ENCODE measurements at regions not wholly inside any gene's neighbourhood (a gene's known extent, or its start where the extent isn't known, plus 50 kb on each side); places are given as distances from the start of the nearest gene placed in this dataset.
"Not testable (repeated sequence)": the region's sequence is repeated elsewhere in the genome, so short reads cannot be mapped to it uniquely, and the experiment has no call there.

DNA sequence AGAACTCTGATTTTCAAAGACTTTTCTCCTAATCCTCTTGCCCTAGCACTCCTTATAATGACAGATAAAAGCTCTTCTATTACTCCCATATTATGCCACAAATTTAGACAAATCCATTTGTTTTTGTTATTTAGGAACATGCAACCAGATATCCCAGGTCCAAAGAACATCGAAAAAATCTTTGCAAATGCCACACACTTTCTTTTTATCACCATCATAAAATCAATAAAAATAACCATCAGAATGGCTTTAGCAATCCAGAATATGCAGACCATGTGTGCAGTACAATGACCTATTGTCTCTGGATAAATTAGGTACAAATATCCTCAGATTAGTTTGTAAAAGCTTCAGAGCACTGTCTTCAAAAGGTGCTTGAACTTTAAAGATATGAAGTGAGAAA lies 376.2 kb upstream of the TCF4 start:
- DNase-seq (no peak), ATAC-seq (no peak)
- Histone ChIP-seq H3K9me3 (no peaks in the 10 kb centered on the region), H3K27me3 (no peaks in the 10 kb centered on the region), H3K27ac (no peak overlapping the region), H3K4me3 (no peak overlapping the region), H3K36me3 (no peaks in the 10 kb centered on the region), H3K4me1 (no peaks in the 10 kb centered on the region)
- TF ChIP-seq, protein P1, sequence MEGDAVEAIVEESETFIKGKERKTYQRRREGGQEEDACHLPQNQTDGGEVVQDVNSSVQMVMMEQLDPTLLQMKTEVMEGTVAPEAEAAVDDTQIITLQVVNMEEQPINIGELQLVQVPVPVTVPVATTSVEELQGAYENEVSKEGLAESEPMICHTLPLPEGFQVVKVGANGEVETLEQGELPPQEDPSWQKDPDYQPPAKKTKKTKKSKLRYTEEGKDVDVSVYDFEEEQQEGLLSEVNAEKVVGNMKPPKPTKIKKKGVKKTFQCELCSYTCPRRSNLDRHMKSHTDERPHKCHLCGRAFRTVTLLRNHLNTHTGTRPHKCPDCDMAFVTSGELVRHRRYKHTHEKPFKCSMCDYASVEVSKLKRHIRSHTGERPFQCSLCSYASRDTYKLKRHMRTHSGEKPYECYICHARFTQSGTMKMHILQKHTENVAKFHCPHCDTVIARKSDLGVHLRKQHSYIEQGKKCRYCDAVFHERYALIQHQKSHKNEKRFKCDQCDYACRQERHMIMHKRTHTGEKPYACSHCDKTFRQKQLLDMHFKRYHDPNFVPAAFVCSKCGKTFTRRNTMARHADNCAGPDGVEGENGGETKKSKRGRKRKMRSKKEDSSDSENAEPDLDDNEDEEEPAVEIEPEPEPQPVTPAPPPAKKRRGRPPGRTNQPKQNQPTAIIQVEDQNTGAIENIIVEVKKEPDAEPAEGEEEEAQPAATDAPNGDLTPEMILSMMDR (IDR thresholded peaks at IDR 0.05 in 4 of 5, conservative IDR thresholded peaks at IDR 0.05 in 1 of 5) = no peak
- TF ChIP-seq POLR2A (IDR thresholded peaks at IDR 0.05) = no peak
- intact Hi-C loops (cut with DNase I; ENCODE audit: low total_unique reads) = no loop called here
- in situ Hi-C loops (cut with MboI; ENCODE audit: low sequenced_read_pairs in 4 of 4) = no loop called here

DNA sequence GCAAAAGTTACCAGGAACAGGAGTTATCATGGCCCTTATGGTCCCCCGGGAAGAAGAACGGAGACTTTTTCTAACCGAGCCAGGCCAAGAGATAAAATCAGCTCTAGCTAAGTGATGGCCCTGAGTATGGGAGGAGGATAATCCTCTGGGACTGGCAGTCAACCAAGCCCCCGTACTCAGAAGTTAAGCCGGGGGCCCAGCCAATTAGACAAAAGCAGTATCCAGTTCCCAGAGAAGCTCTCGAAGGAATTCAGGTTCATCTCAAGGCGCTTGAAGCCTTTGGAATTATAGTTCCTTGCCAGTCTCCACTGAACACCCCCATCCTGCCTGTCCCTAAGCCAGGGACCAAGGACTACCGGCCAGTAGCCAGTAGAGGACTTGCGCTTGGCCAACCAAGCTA lies 365.3 kb upstream of the TCF4 start:
- intact Hi-C loops (cut with DNase I; ENCODE audit: low total_unique reads) = no loop called here
- H3K4me1 ChIP-seq = peaks cover 0 to 3% of the 10 kb centered on the region in 2 donors
- in situ Hi-C loops (cut with MboI; ENCODE audit: low sequenced_read_pairs in 4 of 4) = no loop called here
- ATAC-seq = no peak
- H3K4me3 ChIP-seq = no peak overlapping the region
- no peaks in the 10 kb centered on the region for H3K9me3 ChIP-seq
- TF ChIP-seq POLR2A (IDR thresholded peaks at IDR 0.05) = no peak
- TF ChIP-seq, protein P1 (IDR thresholded peaks at IDR 0.05 in 4 of 5, conservative IDR thresholded peaks at IDR 0.05 in 1 of 5) = no peak
- no peaks in the 10 kb centered on the region for H3K36me3 ChIP-seq
- no peaks in the 10 kb centered on the region for H3K27me3 ChIP-seq
- DNase-seq = no peak
- no peak overlapping the region for H3K27ac ChIP-seq

DNA sequence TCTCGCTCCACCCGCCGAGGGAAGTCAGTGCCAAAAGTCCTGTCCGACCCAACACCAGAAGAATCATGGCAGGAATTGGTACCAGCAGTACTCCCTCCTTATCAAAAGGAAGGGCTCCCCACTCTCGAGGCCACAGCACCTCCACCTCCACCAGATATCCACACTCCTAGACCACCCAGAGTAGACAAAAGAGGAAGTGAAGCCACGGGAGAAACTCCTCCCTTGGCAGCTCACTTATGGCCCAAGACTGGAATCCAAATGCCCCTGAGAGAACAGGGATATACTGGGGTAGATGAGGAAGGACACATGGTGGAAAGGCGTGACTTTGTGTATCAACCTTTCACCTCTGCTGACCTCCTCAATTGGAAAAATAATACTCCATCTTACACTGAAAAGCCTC lies 363.7 kb upstream of the TCF4 start:
- ATAC-seq; in situ Hi-C loops (cut with MboI; ENCODE audit: low sequenced_read_pairs in 4 of 4); H3K27me3 ChIP-seq: not testable (repeated sequence)

DNA sequence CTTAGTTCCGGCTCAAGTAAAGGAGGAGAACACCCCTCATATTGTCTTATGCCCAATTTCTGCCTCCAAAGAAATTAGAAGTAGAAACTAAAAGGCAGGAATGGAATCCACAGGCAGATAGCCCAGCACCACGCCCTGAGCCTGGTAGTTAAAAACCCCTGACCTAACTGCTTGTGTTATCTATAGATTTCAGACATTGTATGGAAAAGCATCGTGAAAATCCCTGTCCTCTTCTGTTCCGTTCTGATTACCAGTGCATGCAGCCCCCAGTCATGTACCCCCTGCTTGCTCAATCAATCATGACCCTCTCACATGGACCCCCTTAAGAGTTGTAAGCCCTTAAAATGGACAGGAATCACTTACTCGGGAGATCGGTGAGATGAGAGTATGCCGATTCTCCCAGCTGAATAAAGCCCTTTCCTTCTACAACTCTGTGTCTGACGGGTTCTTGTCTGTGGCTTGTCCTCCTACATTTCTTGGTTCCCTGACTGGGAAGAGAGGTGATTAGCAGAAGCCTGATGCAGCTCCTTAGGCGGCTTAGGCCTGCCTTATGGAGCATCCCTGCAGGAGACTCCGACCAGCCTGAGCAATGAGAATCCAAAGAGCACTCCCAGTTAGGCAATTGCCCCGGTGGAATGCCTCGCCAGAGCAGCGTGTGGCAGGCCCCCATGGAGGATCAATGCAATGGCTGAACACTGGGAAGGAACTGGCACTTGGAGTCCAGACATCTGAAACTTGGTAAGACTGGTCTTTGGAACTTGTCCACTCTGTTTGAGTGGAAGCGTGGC lies 362.6 kb upstream of the TCF4 start:
- H3K27ac ChIP-seq = no peak overlapping the region
- DNase-seq (no peak), ATAC-seq (no peak)
- H3K4me3 ChIP-seq = no peak overlapping the region
- no peaks in the 10 kb centered on the region for H3K36me3 ChIP-seq
- H3K4me1 ChIP-seq = peaks cover 0 to 3% of the 10 kb centered on the region in 2 donors
- intact Hi-C loops (cut with DNase I; ENCODE audit: low total_unique reads) = no loop called here
- in situ Hi-C loops (cut with MboI; ENCODE audit: low sequenced_read_pairs in 4 of 4) = no loop called here
- H3K27me3 ChIP-seq = no peaks in the 10 kb centered on the region
- H3K9me3 ChIP-seq = no peaks in the 10 kb centered on the region
- TF ChIP-seq, protein P1 (IDR thresholded peaks at IDR 0.05 in 4 of 5, conservative IDR thresholded peaks at IDR 0.05 in 1 of 5) = no peak
- TF ChIP-seq POLR2A (IDR thresholded peaks at IDR 0.05) = no peak

More for the DNA sequence above, 363.7 kb upstream of the TCF4 start:
- H3K36me3 ChIP-seq; H3K27ac ChIP-seq; H3K4me3 ChIP-seq; H3K9me3 ChIP-seq; intact Hi-C loops (cut with DNase I; ENCODE audit: low total_unique reads); H3K4me1 ChIP-seq; DNase-seq: not testable (repeated sequence)

DNA sequence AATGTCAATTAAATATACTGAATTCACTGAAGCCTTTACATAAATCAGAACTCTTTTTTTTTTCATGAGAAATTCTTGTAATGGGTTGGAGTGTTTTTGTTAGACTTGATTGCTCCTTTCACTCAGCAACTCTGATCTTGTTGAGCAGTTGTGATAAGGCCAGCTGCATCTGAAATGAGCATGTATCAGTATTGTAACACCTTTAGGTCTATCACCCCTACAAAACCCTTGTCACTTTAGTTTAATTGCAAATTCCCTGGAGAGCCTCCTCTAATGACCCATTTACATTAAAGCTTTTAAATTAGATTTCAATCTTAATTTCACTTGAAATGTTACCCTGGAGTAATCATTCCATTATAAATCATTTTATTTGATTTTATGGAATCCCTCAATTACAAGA lies 346.8 kb upstream of the TCF4 start:
- Histone ChIP-seq H3K9me3 (no peaks in the 10 kb centered on the region), H3K4me1 (no peaks in the 10 kb centered on the region), H3K4me3 (no peak overlapping the region), H3K27ac (no peak overlapping the region), H3K36me3 (no peaks in the 10 kb centered on the region), H3K27me3 (no peaks in the 10 kb centered on the region)
- in situ Hi-C loops (cut with MboI; ENCODE audit: low sequenced_read_pairs in 4 of 4) (no loop called here), intact Hi-C loops (cut with DNase I; ENCODE audit: low total_unique reads) (no loop called here)
- ATAC-seq = no peak
- DNase-seq = no peak
- no peak for TF ChIP-seq POLR2A (IDR thresholded peaks at IDR 0.05)
- TF ChIP-seq, protein P1 (IDR thresholded peaks at IDR 0.05 in 4 of 5, conservative IDR thresholded peaks at IDR 0.05 in 1 of 5) = no peak

Data from gastrocnemius medialis (tissue), 4 donors.